T-helper 2 cell treated with Interferon-gamma antibody and Interleukin-4, amounts not matched to agents 5 μg/mL and 100 μg/mL, for 36 hours (primary cell): ENCODE measurements at regions not wholly inside any gene's neighbourhood (a gene's known extent, or its start where the extent isn't known, plus 50 kb on each side); places are given as distances from the start of the nearest gene placed in this dataset.
A peak's percentile ranks its signal among the peaks of the same experiment; 100 is the strongest.

Experiments
- DNase-seq: peaks from one replicate; pipeline ENCODE4 v3.0.0; 2021; ENCODE audit warnings: low spot score
- H3K27ac Mint-ChIP-seq: one replicate; pipeline ENCODE4 v1.8.0; 2021; ENCODE audit warnings: mild to moderate bottlenecking, mixed read lengths
- H3K27me3 Mint-ChIP-seq: one replicate; pipeline ENCODE4 v1.8.0; 2021; ENCODE audit warnings: low read depth, mixed read lengths
- H3K36me3 Mint-ChIP-seq: one replicate; pipeline ENCODE4 v1.8.0; 2021; ENCODE audit warnings: low read depth, mixed read lengths
- H3K4me1 Mint-ChIP-seq: one replicate; pipeline ENCODE4 v1.8.0; 2021; ENCODE audit warnings: low read depth, mixed read lengths
- H3K4me3 Mint-ChIP-seq: one replicate; pipeline ENCODE4 v1.8.0; 2022; ENCODE audit warnings: mild to moderate bottlenecking, moderate library complexity, mixed read lengths
- H3K9me3 Mint-ChIP-seq: one replicate; pipeline ENCODE4 v1.8.0; 2021; ENCODE audit warnings: mixed read lengths

DNA sequence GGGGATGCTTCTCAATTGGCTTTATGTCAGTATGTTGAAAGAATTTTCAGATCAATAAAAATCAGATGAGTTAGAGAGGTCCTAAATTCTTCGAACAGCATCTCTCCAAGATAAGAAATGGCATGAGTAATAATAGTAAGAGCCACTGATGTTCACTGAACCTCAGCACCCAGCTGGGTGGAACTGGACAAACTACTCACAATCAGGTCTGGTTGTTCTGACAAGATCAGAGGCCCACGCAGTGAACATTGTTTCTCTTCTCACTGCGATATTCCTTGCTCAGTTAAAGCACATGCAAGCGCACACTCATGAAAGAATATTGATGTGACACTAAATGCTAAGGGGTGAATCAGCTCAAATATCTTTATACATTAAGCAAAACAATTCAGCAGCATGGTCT lies 351.0 kb upstream of the AMELY start:
- DNase-seq = no peak
- Mint-ChIP-seq H3K9me3 (peaks cover 6% of the 10 kb centered on the region), H3K27me3 (no peaks in the 10 kb centered on the region), H3K4me3 (no peak overlapping the region), H3K4me1 (peaks cover 4% of the 10 kb centered on the region), H3K36me3 (peaks cover 5% of the 10 kb centered on the region), H3K27ac (no peak overlapping the region)

DNA sequence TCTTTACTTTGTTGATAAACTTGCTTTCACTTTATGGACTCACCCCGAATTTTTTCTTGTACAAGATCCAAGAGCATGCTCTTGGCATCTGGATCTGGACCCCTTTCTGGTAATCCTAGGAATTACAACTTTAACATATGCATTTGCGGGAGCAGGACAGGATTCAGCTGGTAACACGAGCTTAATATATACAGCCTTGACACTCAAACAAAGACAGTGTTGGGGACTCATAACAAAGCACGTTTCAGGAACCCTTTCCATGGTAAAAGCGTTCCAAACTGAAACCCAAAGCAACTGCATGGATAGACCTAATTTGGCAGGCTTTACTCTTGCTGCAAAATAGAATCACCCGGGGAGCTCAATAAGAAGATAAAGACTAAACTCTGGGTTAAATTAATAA lies 349.7 kb upstream of the AMELY start:
- DNase-seq = no peak
- Mint-ChIP-seq H3K4me1 (peaks cover 6% of the 10 kb centered on the region), H3K9me3 (peaks cover 12% of the 10 kb centered on the region), H3K36me3 (peaks cover 9% of the 10 kb centered on the region), H3K4me3 (no peak overlapping the region), H3K27ac (no peak overlapping the region), H3K27me3 (no peaks in the 10 kb centered on the region)

DNA sequence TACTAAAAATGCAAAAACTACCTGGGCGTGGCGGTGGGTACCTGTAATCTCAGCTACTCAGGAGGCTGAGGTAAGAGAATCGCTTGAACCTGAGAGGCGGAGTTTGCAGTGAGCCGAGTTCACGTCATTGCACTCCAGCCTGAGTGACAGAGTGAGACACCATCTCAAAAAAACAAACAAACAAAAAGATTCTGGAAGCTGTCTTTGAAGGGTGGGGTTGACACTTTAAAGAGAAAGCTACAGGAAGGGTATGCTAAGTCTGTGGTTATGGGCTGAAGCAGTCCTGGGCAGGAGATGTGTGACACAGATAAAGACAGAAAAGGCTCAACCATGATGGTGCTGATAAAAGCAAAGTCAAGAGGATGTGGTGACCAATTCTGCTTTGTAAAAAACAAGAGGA lies 328.5 kb upstream of the AMELY start:
- Mint-ChIP-seq H3K9me3 (peaks cover 9% of the 10 kb centered on the region), H3K4me3 (peak overlapping the region; percentile 78), H3K36me3 (peaks cover 19% of the 10 kb centered on the region), H3K27ac (peak overlapping the region; percentile 97), H3K4me1 (peaks cover 34% of the 10 kb centered on the region), H3K27me3 (no peaks in the 10 kb centered on the region)
- peak; percentile 39 for DNase-seq

DNA sequence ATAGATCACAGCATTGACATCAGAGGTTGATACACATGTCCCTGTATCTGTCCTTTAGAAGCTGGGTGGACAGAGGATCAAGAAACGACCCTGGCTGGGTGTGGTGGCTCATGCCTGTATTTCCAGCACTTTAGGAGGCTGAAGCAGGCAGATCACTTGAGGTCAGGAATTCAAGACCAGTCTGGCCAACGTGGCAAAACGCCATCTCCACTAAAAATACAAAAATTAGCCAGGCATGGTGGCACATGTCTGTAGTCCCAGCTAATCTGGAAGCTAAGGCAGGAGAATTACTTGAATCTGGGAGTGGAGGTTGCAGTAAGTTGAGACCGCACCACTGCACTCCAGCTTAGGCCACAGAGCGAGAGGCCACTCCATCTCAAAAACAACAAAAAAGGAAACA lies 300.4 kb upstream of the AMELY start:
- no peak for DNase-seq
- no peaks in the 10 kb centered on the region for H3K36me3 Mint-ChIP-seq
- no peaks in the 10 kb centered on the region for H3K9me3 Mint-ChIP-seq
- H3K27me3 Mint-ChIP-seq = no peaks in the 10 kb centered on the region
- no peak overlapping the region for H3K27ac Mint-ChIP-seq
- H3K4me3 Mint-ChIP-seq = no peak overlapping the region
- peaks cover under 1% of the 10 kb centered on the region for H3K4me1 Mint-ChIP-seq

DNA sequence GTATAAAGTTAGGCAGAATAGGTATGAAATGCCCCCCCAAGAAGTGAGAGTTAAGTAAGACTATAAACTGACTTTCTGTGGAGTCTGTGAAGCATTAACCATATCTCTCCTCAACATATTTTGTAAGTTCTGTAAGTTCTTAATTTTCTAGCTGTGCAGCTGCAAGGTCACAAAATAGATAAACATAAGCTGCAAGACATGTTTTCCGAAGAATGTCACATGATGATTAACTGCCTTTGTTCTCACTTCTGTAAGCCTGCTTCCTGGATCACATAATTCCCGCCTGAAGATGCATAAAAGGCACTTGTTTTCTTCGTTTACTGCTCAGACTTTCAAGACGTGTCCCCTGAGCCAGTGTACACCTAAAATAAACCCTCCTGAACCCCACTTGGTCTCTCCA lies 292.9 kb upstream of the AMELY start:
- H3K27ac Mint-ChIP-seq = no peak overlapping the region
- peaks cover 3% of the 10 kb centered on the region for H3K4me1 Mint-ChIP-seq
- H3K9me3 Mint-ChIP-seq = no peaks in the 10 kb centered on the region
- no peak for DNase-seq
- no peaks in the 10 kb centered on the region for H3K36me3 Mint-ChIP-seq
- H3K4me3 Mint-ChIP-seq = no peak overlapping the region
- no peaks in the 10 kb centered on the region for H3K27me3 Mint-ChIP-seq

DNA sequence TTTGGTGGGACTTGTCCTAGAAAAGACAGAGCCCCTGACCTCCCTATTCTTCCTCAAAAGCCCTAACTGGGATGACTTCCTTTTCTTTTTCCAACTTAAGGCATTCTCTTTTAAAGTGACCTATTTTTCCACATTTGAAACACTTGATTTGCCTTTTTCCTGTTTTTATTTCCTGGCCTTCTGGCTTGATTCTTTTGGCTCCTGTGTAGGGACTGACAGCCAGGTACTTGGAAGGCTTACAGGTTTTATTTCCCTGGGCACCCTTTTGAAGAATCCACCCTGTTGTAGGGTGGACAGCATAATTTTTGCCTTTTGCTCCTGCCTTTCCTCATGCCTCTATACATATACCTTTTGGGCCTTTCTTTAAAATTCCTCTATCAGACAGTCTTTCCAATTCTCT lies 271.0 kb upstream of the AMELY start:
- no peak overlapping the region for H3K4me3 Mint-ChIP-seq
- DNase-seq = no peak
- no peaks in the 10 kb centered on the region for H3K36me3 Mint-ChIP-seq
- H3K27me3 Mint-ChIP-seq = no peaks in the 10 kb centered on the region
- no peaks in the 10 kb centered on the region for H3K4me1 Mint-ChIP-seq
- H3K9me3 Mint-ChIP-seq = peaks cover 16% of the 10 kb centered on the region
- no peak overlapping the region for H3K27ac Mint-ChIP-seq

DNA sequence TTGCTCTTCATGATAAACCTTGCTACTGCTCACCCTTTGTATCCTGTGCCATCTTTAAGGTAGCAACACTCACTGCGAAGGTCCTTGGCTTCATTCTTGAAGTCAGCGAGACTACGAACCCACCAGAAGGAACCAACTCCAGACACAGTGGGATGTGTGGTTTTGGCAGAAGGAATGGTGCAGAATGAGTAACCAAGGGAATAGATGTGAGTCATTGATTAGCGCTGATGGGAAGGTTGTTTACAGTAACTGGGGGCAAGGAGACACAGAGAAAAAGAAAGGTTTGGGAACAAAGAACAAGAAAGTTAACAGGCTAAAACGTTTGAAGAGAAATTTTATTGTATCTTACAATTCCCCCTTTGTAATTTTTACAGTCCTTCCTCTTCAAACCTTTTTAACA lies 266.1 kb upstream of the AMELY start:
- Mint-ChIP-seq H3K27ac (no peak overlapping the region), H3K9me3 (peaks cover 2% of the 10 kb centered on the region), H3K4me3 (no peak overlapping the region), H3K27me3 (no peaks in the 10 kb centered on the region), H3K36me3 (no peaks in the 10 kb centered on the region), H3K4me1 (no peaks in the 10 kb centered on the region)
- DNase-seq = no peak

DNA sequence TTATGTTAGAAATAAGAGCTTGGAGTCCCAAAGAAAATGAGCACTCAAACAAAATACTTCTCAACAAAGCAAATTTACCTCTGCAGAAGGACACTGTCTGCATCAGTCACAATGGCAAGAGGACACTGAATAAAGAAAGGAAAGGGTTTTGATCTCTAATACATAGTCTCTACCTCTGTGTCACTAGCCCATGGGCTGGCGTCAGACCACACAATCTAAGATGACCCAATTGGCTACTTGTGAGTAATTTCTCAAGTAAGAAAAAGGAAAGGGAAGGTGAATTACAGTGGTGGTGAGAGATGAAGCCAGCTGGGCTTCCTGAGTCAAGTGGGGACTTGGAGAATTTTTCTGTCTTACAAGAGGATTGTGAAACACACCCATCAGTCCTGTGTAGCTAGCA lies 257.9 kb upstream of the AMELY start:
- no peak overlapping the region for H3K4me3 Mint-ChIP-seq
- H3K9me3 Mint-ChIP-seq = no peaks in the 10 kb centered on the region
- no peaks in the 10 kb centered on the region for H3K4me1 Mint-ChIP-seq
- H3K36me3 Mint-ChIP-seq = no peaks in the 10 kb centered on the region
- no peak overlapping the region for H3K27ac Mint-ChIP-seq
- DNase-seq = no peak
- H3K27me3 Mint-ChIP-seq = peaks cover 6% of the 10 kb centered on the region

DNA sequence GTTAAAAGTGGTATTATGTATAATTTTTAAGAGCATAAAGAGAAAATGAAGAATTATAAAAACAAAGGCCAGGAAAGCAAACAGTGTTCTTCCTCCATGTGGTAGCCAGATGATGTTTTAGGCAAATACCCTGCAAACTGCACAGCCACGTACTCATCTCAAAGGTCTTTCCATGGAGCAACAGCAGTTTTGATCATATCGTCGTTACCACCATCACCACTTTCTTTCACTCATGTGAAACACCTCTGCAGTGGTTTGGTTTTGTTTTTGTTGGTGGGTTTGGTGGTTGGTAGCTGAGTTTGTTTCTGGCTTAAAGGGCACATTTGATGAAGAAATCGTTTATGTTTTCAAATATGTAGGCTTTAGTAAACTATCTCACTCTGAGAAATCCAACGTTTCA lies 229.9 kb upstream of the AMELY start:
- Mint-ChIP-seq H3K4me3 (no peak overlapping the region), H3K4me1 (peaks cover 6% of the 10 kb centered on the region), H3K27me3 (peaks cover 6% of the 10 kb centered on the region), H3K9me3 (peaks cover 6% of the 10 kb centered on the region), H3K27ac (no peak overlapping the region), H3K36me3 (no peaks in the 10 kb centered on the region)
- DNase-seq = peak; percentile 3
